HG02763 (cell line): ENCODE measurements at regions not wholly inside any gene's neighbourhood (a gene's known extent, or its start where the extent isn't known, plus 50 kb on each side); places are given as distances from the start of the nearest gene placed in this dataset.

Experiments used
- ATAC-seq: cut with Tn5 transposase; IDR thresholded peaks from one replicate; pipeline ENCODE4 v1.9.1; 2021; ENCODE audit warnings: mild to moderate bottlenecking, moderate library complexity; ENCODE audit not compliant: unreplicated experiment

DNA sequence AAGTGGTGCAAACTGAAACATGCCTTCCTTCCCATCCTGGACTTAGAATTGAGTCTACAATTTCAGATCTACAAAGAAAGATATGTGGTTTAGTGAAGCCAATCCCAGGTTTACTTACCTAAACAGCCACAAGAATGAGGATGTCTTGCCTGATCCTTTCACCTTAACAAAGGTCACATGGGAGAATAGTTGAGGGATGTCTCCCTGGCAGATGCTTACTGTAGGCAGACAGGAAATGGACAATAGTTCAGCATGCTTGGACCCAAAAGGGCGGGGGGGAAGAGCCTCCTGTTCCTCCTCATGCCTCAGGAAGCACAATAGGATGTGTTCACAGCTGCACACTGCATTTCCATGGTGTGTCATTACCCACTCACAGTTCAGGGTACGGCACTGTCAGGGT is 492.7 kb upstream of the USP24 start:
- ATAC-seq = no peak

DNA sequence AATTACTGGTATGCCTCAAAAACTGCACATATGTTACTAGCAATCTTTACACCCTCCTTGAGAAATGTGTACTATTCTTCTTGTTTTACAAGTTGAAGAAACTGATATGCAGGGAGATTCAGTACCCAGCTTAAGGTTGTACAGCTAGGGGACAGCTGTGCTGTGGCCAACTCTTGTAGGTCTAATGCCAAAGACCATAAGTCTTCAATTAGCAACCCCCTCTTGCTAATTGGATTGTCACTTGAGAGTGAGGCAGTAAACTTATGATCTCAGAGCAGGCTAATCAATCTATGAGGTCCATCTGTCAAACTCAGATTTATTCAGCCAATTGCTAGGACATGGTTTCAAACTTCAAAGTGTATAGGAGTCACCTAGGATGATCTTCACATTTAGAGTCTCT is 492.0 kb upstream of the USP24 start:
- ATAC-seq = no peak

DNA sequence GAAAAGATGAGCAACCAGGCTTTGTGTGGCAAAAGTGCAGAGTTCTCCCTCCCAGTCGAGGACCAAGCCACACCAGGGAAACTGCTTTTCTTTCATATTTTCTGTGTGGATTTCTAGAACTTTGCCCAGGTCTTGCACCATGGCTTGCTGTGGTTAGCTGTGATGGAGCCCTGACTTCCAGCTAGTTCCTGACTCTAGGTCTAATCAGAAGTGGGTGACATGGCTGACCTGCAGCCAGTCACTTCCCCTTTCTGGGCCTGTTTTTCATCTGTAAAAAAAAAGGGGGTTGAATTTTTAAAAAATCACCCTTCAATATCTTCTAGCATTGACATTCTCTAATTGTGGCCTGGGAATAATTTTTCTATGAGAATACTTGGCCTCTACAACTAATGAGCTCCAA is 491.2 kb upstream of the USP24 start:
- ATAC-seq = no peak

DNA sequence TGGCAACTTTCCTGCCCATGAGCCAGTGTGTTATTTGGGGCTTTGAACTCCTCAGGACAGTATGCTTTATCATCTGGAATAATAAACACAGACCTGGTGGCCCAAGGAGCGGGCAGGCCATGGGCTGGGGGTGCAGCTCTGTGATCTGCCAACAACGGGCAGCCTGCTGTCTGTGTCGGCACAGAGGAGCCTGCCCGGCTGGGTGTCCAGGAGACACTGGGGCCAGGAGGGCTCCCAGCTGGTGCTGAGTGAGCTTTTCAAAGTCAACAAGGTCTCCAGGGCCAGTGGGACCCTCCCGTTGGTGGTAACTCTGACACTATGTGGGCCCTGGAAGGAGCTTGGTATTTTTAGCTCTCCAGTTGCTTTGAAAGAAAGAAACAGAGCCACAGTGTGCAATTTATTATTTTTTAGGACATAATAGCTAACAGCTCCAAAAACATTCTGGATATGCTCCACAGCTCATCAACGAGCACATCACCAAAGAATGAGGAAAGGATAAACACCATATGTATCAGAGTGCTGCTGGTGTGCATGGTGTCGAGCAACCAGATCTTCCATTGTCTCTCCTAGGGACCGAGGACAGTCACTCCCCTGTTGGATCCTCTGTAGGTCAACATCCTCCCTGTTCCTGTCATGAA is 488.7 kb upstream of the USP24 start:
- ATAC-seq = no peak

DNA sequence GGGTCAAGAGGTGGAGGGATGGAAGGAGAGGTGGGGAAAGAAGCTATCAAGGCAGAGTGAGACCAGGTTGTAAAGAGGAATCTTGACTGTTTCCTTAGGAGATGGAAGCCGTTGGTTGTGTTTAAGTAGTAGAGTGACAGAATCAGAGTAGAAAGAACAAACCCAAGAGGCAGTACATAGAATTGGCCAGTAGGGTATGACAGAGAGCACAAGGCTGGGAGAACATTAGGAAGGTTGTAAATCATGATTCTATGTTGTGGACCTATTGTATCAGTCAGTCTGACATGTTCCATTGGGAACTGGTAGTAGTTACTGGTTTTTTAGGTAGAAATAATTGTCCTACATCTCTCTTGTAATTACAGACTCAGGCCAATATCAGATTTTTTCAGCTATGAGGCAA is 486.9 kb upstream of the USP24 start:
- no peak for ATAC-seq

DNA sequence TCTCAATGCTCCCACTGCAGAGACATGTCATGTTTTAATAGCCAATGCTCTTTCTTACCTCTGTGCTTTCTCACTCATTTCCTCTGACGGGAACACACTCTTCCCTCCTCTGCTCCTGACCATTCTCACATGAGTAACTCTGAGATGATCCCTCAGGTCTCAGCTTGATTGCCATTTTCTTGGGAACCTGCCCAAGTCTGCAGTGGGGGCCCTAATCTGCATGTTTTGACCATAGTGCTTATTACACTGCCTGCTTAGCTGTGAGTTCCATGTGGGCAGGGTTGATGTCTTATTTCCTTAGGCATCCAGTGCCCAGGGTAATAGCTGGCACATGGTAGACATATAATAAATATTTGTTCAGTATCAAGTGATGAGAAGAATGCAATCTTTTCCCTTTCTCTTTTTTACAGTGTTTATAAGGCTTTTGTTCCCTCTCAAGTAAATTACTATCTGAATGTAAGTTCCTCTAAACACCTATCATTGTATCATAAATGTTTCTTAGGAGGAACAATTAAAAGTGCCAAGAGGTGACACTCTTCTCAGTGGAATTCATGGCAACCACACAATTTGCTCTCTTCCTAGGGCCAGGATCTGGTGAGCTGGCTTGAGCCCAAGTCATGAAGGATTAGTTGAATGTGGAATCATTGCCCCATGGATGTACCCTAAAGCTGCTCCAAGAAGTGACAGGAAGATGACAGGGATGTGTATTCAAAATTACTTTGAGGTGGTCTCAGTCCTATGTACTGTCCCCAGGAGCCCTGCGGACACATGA is 485.4 kb upstream of the USP24 start:
- no peak for ATAC-seq

DNA sequence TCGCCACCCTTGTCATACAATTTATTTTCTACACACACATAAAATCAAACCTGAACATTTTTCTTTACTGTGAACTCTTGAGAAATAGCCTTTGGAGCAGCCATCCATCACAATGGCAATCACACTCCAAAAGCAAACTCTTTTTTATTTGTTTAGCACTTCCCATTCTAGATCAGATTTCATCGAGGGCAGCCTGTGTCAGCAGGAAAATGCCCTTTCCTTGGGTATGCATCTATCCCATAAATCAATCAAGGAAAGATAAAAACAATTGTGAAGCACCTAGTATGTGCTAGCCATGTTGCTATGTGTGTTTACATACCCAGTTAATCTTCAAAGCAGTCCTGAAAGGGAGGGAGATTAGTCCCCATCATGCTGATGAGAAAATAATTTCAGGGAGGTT is 484.1 kb upstream of the USP24 start:
- no peak for ATAC-seq

DNA sequence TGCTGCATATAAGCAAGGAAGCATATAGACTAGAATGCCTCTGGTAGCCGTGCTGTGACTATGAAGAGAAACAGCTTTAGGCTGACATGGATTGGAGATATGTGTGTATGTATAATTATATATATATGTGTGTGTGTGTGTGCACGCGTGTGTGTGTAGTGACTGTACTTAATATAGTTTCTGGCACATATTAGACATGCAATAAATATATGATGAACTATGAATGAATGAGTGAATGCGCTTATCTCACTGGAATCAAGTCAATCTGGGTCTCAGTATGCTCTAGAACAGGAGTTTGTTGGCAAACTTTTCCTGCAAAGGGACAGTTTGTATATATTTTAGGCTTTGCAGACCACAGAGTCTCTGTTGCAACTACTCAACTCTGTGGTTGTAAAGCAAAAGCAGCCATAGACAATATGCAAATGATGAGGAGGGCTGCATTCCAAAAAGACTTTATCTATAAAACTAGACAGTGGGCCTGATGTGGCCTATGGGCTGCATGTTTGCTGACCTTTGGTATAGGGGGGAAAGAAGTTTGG is 482.9 kb upstream of the USP24 start:
- ATAC-seq = no peak

DNA sequence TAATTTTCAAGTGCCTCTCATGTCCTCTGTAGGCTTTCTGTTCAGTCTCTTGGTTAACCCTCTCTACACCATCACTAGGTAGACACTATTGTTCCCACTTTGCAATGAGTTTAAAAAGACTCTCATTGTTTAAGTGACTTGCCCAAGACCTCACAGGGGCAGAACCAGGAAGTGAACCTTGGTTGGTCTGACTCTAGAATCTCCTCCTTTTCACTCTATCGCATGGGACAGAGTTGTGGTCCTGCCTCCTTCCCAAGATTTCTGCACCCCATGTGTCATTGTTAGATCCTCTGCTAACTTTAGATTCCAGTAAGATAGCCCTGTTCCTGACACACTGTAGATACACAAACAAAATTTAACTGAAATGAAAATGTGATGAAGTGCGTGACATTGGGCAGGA is 481.7 kb upstream of the USP24 start:
- ATAC-seq = no peak

DNA sequence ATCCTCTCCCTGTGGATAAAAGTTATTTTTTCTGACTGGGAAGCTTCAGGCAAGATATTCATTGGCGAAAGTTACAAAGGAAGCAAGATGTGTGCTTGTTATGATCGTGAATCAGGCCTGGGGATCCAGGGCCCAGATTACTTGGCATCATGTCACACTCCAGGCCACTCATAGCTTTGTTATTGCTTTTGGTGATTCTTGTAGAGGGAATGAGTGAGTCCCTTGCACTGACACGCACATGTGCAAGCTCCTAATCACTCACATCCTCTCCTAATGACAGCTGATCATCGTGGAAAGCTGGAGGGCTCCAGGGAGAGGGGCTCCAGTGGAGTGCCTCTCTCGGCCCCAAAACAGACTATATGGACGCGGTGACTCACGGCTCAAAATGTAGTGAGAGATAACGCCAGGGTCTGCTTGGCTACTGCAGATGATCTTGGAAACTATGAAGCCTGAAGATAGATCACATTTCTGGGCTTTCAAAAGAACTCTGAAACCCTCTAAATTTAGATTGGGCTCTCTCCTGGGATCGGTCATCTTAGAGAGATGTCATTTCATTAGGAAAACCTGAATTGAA is 481.1 kb upstream of the USP24 start:
- ATAC-seq = no peak

DNA sequence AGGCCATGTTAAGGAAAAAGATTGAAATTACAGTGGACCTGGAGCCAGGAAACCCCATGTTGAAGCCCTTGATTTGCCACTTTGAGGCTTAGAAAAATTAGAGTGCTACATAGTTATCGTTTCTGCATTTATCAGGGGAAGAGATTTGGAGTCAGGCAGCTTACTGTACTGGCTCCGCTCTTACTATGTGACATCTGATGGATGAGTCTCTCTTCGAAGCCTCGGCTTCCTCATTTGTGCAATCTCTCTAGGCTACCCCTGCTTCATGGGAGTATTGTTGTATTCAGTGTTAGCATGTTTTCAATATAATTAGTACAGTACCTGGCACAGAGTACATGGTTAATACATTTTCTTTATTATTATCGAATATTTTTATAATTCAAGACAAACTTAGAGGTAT is 480.4 kb upstream of the USP24 start:
- no peak for ATAC-seq

DNA sequence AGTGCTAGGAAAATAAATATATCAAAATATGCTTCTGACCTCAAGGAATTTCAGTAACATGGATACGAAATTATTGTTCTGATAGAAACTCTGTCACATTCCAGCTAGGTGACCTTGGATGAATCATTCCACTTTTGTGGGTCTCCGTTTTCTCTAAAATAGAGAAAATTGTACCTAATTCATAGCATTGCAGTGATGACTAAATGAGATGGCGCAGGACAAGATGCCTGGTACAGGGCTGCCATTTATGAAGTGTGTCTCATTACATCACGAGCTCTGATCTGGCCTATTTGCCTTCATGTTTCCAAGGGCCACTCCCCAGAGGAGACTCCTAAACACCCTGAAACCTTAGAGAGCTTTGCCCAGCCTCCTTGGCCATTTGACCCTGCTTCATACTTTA is 480.0 kb upstream of the USP24 start:
- no peak for ATAC-seq

DNA sequence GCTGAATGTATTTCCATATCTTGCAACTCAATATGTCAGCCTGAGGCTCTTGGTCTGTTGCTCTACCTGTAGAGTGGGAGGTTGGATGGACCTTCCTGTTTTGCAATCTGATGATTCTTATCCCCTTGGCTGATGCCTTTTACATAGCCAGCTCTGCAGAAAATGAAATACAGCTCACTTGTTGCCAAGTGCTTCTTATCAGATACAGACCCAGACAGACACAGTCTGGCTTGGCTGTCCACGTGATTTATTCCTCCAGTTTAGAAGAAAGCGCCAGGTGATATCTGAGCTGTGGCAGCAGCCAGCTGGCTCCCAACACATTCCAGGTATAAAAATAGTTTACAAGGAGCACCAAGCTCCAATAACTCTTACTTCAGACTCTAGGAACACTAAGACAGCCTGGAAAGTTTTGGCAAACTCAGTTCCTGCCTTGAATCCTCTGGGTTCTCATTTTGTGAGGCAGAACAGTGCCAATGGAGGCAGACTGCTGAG is 479.2 kb upstream of the USP24 start:
- ATAC-seq = no peak

DNA sequence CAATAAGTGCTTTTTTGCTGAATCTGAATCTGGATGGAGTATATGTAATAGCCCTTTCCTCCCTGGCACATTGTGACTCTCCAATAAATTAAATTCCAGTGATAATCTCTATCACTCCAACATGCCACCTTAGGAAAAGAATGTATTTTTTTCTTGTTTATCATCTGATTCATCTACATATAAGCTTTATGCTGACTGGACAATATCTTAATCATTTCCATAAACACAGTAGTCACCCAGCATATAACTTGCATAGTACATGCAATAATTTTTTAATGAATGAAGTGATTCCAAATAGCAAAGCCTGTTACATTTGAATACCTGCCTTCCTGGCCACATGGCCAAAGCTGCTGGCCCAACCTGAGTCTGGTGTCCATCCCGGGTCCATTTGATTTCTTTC is 477.6 kb upstream of the USP24 start:
- ATAC-seq = no peak

DNA sequence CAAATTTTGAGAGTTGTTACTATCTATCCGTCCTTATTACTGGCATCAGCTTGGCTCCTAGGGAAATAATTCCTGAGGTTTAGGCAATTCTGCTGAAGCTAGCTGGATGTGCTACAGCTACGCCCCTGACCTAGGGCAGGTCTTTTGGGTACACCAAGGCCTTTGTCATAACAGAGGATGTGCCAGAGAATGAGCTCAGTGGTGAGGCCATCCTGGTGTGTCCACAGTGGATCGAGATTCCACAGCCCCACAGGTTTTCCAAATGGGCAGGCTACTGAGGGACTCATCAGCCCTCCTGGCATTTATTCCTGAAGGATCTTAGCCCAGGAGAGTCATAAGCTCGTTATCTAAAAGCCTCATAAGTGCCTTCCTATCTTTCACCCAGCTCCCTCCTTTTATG is 475.2 kb upstream of the USP24 start:
- no peak for ATAC-seq

DNA sequence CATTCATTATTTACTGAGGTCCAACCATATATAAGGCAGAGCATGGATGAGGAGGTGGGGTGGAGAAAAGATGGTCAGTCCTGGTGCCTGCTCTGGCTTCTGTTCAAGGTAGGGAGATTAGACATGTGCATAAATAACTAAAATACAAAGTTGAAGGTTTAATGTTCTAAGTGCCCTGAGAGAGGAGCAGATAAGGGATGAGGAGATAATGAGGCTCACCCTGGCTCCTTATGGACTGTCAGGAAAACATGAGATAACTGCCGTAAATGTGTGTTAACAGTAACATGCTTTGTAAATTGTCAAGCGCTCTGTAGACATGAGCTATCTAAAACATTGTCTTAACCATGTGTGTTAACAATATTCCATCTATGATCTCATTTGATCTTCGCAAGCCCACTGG is 474.6 kb upstream of the USP24 start:
- no peak for ATAC-seq

DNA sequence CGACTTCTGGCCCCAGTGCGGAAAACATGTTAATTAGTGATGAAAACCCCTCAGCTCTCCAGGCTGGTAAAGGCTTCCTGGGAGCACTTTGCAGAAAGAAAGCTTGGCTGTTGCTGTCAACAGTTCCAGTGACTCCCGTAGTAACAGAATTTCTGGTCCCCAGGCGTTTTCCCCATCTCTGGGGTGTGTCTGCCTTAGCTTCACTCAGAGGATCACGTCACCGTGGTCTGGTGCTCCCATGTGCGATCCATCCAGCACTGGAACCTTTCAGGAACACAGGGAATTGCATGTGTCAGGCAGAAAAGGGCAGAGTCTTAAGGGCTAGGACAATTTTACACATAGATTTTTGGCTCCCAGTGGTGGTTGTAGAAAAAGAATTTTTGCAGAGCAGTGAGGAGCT is 470.4 kb upstream of the USP24 start:
- ATAC-seq = no peak

DNA sequence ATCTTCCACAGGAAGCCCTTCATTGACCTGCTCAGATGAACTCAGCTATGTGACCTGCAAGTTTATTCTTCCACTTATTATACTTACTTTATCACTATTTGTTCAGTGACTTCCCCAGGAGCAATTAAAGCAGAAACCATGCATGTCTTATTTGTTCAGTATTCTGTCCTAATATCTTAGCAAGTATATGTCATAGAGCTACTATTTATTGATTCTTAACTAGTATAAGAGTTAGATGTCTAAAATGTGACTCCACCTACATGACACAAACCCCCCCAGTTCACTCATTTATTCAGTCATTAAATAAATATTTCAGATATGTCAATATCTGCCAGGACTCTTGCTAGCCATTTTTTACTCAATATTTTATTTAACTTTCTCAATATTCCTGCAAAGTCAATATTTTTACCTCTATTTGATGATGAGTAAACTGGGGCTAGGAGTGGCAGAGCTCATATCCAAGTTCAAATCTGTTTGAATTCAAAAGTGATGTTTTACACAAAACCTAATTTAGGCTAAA is 469.0 kb upstream of the USP24 start:
- ATAC-seq = no peak

DNA sequence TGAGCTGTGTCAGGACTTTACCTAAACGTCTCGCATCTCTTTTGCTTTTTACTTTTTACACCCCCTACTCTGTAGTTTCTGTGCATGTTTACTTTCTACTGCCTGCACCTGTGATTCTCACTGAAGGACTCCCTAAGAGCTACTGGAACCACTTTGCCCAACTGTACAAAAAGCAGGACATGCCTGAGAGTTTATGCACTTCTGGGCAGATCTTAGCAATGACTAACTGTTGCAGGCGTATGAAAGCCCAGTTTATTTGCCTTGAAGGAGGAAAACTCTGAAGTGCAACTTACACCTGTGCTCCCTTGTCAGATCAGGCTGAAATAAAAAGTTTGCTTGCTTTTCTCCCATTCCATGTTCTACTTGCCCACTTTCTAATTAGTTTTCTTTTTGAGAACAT is 467.0 kb upstream of the USP24 start:
- no peak for ATAC-seq

DNA sequence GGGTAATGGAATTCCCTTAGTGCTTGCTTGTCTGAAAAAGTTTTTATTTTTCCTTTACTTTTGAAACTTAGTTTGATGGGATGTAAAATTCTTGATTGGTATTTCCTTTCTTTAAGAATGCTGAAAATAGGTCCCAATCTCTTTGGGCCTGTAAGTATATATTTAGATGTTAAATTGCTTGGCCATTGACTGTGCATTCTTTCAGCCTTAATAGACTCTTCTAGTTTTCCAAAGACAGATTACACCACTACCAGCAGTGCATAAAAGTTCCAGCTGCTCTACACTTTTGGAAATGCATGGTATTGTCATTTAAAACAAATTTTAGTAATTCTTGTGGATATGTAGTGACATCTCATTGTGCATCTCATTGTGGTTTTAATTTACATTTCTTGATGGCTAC is 464.8 kb upstream of the USP24 start:
- ATAC-seq = no peak

DNA sequence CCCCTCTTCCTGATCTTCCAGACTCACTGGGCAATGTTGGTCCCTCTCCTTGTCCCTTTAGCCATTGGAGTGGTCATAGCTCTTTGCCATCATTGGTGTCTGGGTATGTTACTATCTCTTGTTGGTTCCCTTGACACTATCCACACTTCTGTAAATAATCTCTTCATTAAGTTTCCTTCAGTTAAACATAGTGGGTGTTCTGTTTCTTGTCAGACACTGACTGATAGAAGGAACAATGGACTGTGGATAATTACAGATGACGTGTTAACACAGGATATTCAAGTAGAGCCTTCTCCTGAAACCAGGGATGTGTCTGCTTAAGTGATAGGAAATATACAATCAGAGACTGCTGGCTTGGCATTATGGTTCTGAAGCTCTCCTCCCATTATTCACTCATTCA is 458.3 kb upstream of the USP24 start:
- no peak for ATAC-seq
